22Rv1 (cell line): ENCODE measurements at regions not wholly inside any gene's neighbourhood (a gene's known extent, or its start where the extent isn't known, plus 50 kb on each side); places are given as distances from the start of the nearest gene placed in this dataset.

ENCODE experiments used
- ZFX ChIP-seq: fragments of 450-650 bp; IDR thresholded peaks from 2 replicates; pipeline ENCODE4 v1.6.1; 2017; ENCODE audit warnings: antibody characterized with exemption, borderline replicate concordance
- TF ChIP-seq, protein P1 (sequence below): fragments of 450-650 bp; IDR thresholded peaks from 2 replicates; pipeline ENCODE4 v1.5.1; 2017; ENCODE audit warnings: mild to moderate bottlenecking

DNA sequence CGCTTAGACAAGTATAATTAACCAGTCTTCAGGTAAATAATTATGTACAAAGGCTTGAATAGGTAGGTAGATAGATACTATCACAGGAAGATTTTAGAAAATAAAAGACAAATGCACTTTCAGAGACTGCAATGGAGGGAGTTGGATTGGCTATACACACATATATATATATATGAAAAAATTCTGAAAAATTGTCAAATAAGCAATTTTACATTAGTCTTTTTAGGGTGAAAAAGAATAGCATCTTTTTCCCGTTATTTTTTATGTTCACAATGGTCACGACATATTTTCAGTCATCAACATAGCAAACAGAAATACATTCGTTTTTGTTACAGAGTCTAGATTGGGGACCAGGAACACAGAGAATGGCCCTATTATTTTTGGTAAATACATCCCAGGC lies 385.9 kb upstream of the ACTRT1 start:
- TF ChIP-seq, protein P1, sequence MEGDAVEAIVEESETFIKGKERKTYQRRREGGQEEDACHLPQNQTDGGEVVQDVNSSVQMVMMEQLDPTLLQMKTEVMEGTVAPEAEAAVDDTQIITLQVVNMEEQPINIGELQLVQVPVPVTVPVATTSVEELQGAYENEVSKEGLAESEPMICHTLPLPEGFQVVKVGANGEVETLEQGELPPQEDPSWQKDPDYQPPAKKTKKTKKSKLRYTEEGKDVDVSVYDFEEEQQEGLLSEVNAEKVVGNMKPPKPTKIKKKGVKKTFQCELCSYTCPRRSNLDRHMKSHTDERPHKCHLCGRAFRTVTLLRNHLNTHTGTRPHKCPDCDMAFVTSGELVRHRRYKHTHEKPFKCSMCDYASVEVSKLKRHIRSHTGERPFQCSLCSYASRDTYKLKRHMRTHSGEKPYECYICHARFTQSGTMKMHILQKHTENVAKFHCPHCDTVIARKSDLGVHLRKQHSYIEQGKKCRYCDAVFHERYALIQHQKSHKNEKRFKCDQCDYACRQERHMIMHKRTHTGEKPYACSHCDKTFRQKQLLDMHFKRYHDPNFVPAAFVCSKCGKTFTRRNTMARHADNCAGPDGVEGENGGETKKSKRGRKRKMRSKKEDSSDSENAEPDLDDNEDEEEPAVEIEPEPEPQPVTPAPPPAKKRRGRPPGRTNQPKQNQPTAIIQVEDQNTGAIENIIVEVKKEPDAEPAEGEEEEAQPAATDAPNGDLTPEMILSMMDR, result no peak
- no peak for TF ChIP-seq ZFX
